ENCODE measurements at regions not wholly inside any gene's neighbourhood (a gene's known extent, or its start where the extent isn't known, plus 50 kb on each side); places are given as distances from the start of the nearest gene placed in this dataset.
"Not testable (repeated sequence)": the region's sequence is repeated elsewhere in the genome, so short reads cannot be mapped to it uniquely, and the experiment has no call there.

- Histone ChIP-seq H2AFZ (ENCODE audit: low read depth, low read length) (no peak overlapping the region), H3K36me3 (ENCODE audit: insufficient read depth, low read length) (no peaks in the 10 kb centered on the region)
Measured at GRCh38 chr3:24687671-24688070, 193.0 kb upstream of the THRB start.

GRCh38 chr3:24688446-24689148 lies 193.9 kb upstream of the THRB start:
- peaks cover 1% of the 10 kb centered on the region for H3K4me1 ChIP-seq (ENCODE audit: insufficient read depth, low read length)
- no peak overlapping the region for H2AFZ ChIP-seq (ENCODE audit: low read depth, low read length)
- no peaks in the 10 kb centered on the region for H3K9me3 ChIP-seq (ENCODE audit: low read length)
- H3K36me3 ChIP-seq (ENCODE audit: insufficient read depth, low read length): no peaks in the 10 kb centered on the region
- H3K4me3 ChIP-seq (ENCODE audit: low read length): no peak overlapping the region
- H3K27me3 ChIP-seq (ENCODE audit: insufficient read depth, low read length): no peaks in the 10 kb centered on the region

More at GRCh38 chr3:24687671-24688070, 193.0 kb upstream of the THRB start:
- H3K27me3 ChIP-seq (ENCODE audit: insufficient read depth, low read length): no peaks in the 10 kb centered on the region
- no peaks in the 10 kb centered on the region for H3K9me3 ChIP-seq (ENCODE audit: low read length)
- H3K4me1 ChIP-seq (ENCODE audit: insufficient read depth, low read length): peaks cover 1% of the 10 kb centered on the region
- no peak overlapping the region for H3K4me3 ChIP-seq (ENCODE audit: low read length)

- peaks cover 1% of the 10 kb centered on the region for H3K4me1 ChIP-seq (ENCODE audit: insufficient read depth, low read length)
- H3K9me3 ChIP-seq (ENCODE audit: low read length): no peaks in the 10 kb centered on the region
- H3K27me3 ChIP-seq (ENCODE audit: insufficient read depth, low read length): no peaks in the 10 kb centered on the region
- H3K36me3 ChIP-seq (ENCODE audit: insufficient read depth, low read length): no peaks in the 10 kb centered on the region
- no peak overlapping the region for H3K4me3 ChIP-seq (ENCODE audit: low read length)
- H2AFZ ChIP-seq (ENCODE audit: low read depth, low read length): no peak overlapping the region
Measured at GRCh38 chr3:24689353-24689752, 194.7 kb upstream of the THRB start.

DNA sequence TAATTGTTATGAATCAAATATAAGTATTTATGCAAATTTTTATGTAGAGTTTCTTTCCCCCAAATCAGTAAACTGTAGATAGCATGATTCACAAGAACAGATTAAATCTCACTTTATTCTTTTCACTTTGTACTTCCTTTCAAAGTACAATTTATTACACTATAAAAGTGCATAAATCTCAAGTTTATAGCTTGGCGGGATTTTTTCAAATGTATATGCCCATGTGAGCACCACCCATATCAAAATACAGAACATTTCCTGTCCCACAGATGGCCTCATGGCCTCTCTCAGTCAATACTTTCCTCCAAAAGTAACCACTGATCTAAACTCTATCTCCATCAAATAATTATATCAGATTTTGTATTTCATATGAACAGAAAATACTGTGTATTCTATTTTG lies 196.1 kb upstream of the THRB start:
- H3K4me3 ChIP-seq (ENCODE audit: low read length): no peak overlapping the region
- no peaks in the 10 kb centered on the region for H3K9me3 ChIP-seq (ENCODE audit: low read length)
- no peak overlapping the region for H2AFZ ChIP-seq (ENCODE audit: low read depth, low read length)
- no peaks in the 10 kb centered on the region for H3K27me3 ChIP-seq (ENCODE audit: insufficient read depth, low read length)
- peaks cover 1% of the 10 kb centered on the region for H3K4me1 ChIP-seq (ENCODE audit: insufficient read depth, low read length)
- H3K36me3 ChIP-seq (ENCODE audit: insufficient read depth, low read length): no peaks in the 10 kb centered on the region

DNA sequence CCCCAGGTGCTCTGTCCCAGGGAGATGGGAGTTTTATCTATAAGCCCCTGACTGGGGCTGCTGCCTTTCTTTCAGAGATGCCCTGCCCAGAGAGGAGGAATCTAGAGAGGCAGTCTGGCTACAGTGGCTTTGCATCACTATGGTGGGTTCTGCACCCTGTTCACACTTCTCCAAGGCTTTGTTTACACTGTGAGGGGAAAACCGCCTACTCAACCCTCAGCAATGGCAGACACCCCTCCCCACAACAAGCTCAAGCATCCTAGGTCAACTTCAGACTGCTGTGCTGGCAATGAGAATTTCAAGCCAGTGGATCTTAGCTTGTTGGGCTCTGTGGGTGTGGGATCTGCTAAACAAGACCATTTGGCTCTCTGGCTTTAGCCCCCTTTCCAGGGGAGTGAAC lies 204.4 kb upstream of the THRB start:
- H3K4me3 ChIP-seq (ENCODE audit: low read length): not testable (repeated sequence)

GRCh38 chr3:24704496-24704895 lies 209.8 kb upstream of the THRB start:
- Histone ChIP-seq H3K4me3 (ENCODE audit: low read length) (no peak overlapping the region), H3K36me3 (ENCODE audit: insufficient read depth, low read length) (no peaks in the 10 kb centered on the region), H3K4me1 (ENCODE audit: insufficient read depth, low read length) (no peaks in the 10 kb centered on the region), H3K27me3 (ENCODE audit: insufficient read depth, low read length) (no peaks in the 10 kb centered on the region), H3K9me3 (ENCODE audit: low read length) (no peaks in the 10 kb centered on the region), H2AFZ (ENCODE audit: low read depth, low read length) (no peak overlapping the region)

More for the DNA sequence above, 204.4 kb upstream of the THRB start:
- not testable (repeated sequence) for H3K36me3 ChIP-seq (ENCODE audit: insufficient read depth, low read length); H3K27me3 ChIP-seq (ENCODE audit: insufficient read depth, low read length); H3K4me1 ChIP-seq (ENCODE audit: insufficient read depth, low read length); H3K9me3 ChIP-seq (ENCODE audit: low read length); H2AFZ ChIP-seq (ENCODE audit: low read depth, low read length)

- H3K27me3 ChIP-seq (ENCODE audit: insufficient read depth, low read length): no peaks in the 10 kb centered on the region
- H2AFZ ChIP-seq (ENCODE audit: low read depth, low read length): no peak overlapping the region
- H3K4me1 ChIP-seq (ENCODE audit: insufficient read depth, low read length): no peaks in the 10 kb centered on the region
- no peak overlapping the region for H3K4me3 ChIP-seq (ENCODE audit: low read length)
- H3K36me3 ChIP-seq (ENCODE audit: insufficient read depth, low read length): no peaks in the 10 kb centered on the region
- no peaks in the 10 kb centered on the region for H3K9me3 ChIP-seq (ENCODE audit: low read length)
Measured at GRCh38 chr3:24707936-24708335, 213.3 kb upstream of the THRB start.

GRCh38 chr3:24709956-24710355 lies 215.3 kb upstream of the THRB start:
- Histone ChIP-seq H3K9me3 (ENCODE audit: low read length) (no peaks in the 10 kb centered on the region), H3K27me3 (ENCODE audit: insufficient read depth, low read length) (no peaks in the 10 kb centered on the region), H2AFZ (ENCODE audit: low read depth, low read length) (no peak overlapping the region), H3K4me1 (ENCODE audit: insufficient read depth, low read length) (no peaks in the 10 kb centered on the region), H3K36me3 (ENCODE audit: insufficient read depth, low read length) (no peaks in the 10 kb centered on the region), H3K4me3 (ENCODE audit: low read length) (no peak overlapping the region)

DNA sequence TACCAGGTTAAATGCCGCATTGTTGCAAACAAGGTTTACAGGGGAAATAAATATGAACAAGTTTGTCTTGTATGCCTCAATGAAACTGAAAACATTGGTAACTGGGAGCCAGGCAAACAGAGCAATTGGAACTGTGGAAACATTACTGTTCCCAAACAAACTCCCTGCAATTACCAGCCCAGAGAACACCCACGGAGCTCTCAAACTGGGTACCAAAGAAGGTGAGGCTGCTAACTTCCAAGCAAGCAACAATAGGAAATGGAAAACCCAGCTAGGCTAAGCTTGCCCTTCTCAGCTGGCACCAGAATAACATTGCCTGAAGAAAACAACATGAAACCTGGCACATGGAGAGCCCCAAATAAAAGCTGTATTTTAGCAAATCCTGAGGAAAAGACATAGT lies 218.9 kb upstream of the THRB start:
- Histone ChIP-seq H3K36me3 (ENCODE audit: insufficient read depth, low read length) (no peaks in the 10 kb centered on the region), H3K9me3 (ENCODE audit: low read length) (no peaks in the 10 kb centered on the region), H2AFZ (ENCODE audit: low read depth, low read length) (no peak overlapping the region), H3K4me1 (ENCODE audit: insufficient read depth, low read length) (no peaks in the 10 kb centered on the region), H3K27me3 (ENCODE audit: insufficient read depth, low read length) (no peaks in the 10 kb centered on the region), H3K4me3 (ENCODE audit: low read length) (no peak overlapping the region)

DNA sequence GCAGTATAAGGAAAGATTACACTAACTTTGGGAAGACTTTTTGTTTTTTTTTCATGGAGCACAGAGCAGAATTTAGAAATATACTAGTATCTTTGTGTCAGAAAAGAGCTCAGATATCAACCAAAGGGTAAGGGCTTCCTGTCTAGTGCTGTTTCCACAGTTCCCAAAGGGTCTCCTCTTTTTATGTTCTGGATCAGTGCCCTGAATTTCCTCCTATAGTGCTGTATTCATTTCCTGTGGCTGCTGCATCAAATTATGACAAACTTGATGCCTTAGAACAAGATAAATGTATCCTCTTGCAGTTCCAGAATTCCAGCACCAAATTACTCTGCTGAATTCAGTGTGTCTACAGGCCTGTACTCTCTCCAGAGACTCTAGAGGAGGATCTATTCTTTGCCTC lies 219.8 kb upstream of the THRB start:
- Histone ChIP-seq H3K4me1 (ENCODE audit: insufficient read depth, low read length) (no peaks in the 10 kb centered on the region), H3K4me3 (ENCODE audit: low read length) (no peak overlapping the region), H2AFZ (ENCODE audit: low read depth, low read length) (no peak overlapping the region), H3K36me3 (ENCODE audit: insufficient read depth, low read length) (no peaks in the 10 kb centered on the region), H3K9me3 (ENCODE audit: low read length) (no peaks in the 10 kb centered on the region), H3K27me3 (ENCODE audit: insufficient read depth, low read length) (no peaks in the 10 kb centered on the region)

GRCh38 chr3:24715171-24715792 lies 220.6 kb upstream of the THRB start:
- Histone ChIP-seq H3K9me3 (ENCODE audit: low read length) (no peaks in the 10 kb centered on the region), H3K36me3 (ENCODE audit: insufficient read depth, low read length) (no peaks in the 10 kb centered on the region), H2AFZ (ENCODE audit: low read depth, low read length) (no peak overlapping the region), H3K27me3 (ENCODE audit: insufficient read depth, low read length) (no peaks in the 10 kb centered on the region), H3K4me1 (ENCODE audit: insufficient read depth, low read length) (no peaks in the 10 kb centered on the region), H3K4me3 (ENCODE audit: low read length) (no peak overlapping the region)

- H2AFZ ChIP-seq (ENCODE audit: low read depth, low read length): no peak overlapping the region
- no peaks in the 10 kb centered on the region for H3K9me3 ChIP-seq (ENCODE audit: low read length)
- no peak overlapping the region for H3K4me3 ChIP-seq (ENCODE audit: low read length)
- no peaks in the 10 kb centered on the region for H3K27me3 ChIP-seq (ENCODE audit: insufficient read depth, low read length)
- no peaks in the 10 kb centered on the region for H3K4me1 ChIP-seq (ENCODE audit: insufficient read depth, low read length)
- no peaks in the 10 kb centered on the region for H3K36me3 ChIP-seq (ENCODE audit: insufficient read depth, low read length)
Measured at GRCh38 chr3:24722087-24722486, 227.4 kb upstream of the THRB start.

- Histone ChIP-seq H3K4me1 (ENCODE audit: insufficient read depth, low read length) (no peaks in the 10 kb centered on the region), H3K4me3 (ENCODE audit: low read length) (no peak overlapping the region), H3K27me3 (ENCODE audit: insufficient read depth, low read length) (no peaks in the 10 kb centered on the region), H2AFZ (ENCODE audit: low read depth, low read length) (no peak overlapping the region), H3K36me3 (ENCODE audit: insufficient read depth, low read length) (no peaks in the 10 kb centered on the region), H3K9me3 (ENCODE audit: low read length) (no peaks in the 10 kb centered on the region)
Measured at GRCh38 chr3:24725514-24726255, 231.0 kb upstream of the THRB start.
